Neutrophil (primary cell): ENCODE measurements at regions not wholly inside any gene's neighbourhood (a gene's known extent, or its start where the extent isn't known, plus 50 kb on each side); places are given as distances from the start of the nearest gene placed in this dataset.

Experiments used
- H3K27ac ChIP-seq: fragments of 200-600 bp; sonication (generic); 2 replicates; pipeline ENCODE4 v1.5.1; 2016; ENCODE audit warnings: mild to moderate bottlenecking, moderate library complexity
- H3K27me3 ChIP-seq: fragments of 200-600 bp; sonication (generic); 2 replicates; pipeline ENCODE4 v1.6.0; 2016; ENCODE audit warnings: mild to moderate bottlenecking
- H3K36me3 ChIP-seq: fragments of 200-600 bp; sonication (generic); 2 replicates; pipeline ENCODE4 v1.5.1; 2017
- H3K4me1 ChIP-seq, 2 experiments: fragments of 200-600 bp in 1 of 2; sonication (generic) in 1 of 2; 1 replicate in 1 of 2; 2 replicates in 1 of 2; pipeline versions ENCODE4 v1.5.1 to v1.6.1; 2013 to 2016; ENCODE audit warnings: low read depth in 1 of 2, low read length in 1 of 2, mild to moderate bottlenecking in 1 of 2, moderate library complexity in 1 of 2; ENCODE audit not compliant: control insufficient read depth in 1 of 2, insufficient read depth in 1 of 2
- H3K4me3 ChIP-seq, 2 experiments: fragments of 200-600 bp in 1 of 2; sonication (generic) in 1 of 2; 1 replicate in 1 of 2; 2 replicates in 1 of 2; pipeline ENCODE4 v1.5.1; 2013 to 2016; ENCODE audit warnings: low read depth in 1 of 2, low read length in 1 of 2, mild to moderate bottlenecking in 1 of 2, moderate library complexity in 1 of 2
- H3K9me3 ChIP-seq: fragments of 200-600 bp; sonication (generic); 2 replicates; pipeline ENCODE4 v1.5.1; 2016
- TF ChIP-seq, protein P1 (sequence below): fragments of 200-600 bp; sonication (generic); IDR thresholded peaks from 2 replicates; pipeline ENCODE4 v1.5.1; 2016; ENCODE audit warnings: antibody characterized with exemption

DNA sequence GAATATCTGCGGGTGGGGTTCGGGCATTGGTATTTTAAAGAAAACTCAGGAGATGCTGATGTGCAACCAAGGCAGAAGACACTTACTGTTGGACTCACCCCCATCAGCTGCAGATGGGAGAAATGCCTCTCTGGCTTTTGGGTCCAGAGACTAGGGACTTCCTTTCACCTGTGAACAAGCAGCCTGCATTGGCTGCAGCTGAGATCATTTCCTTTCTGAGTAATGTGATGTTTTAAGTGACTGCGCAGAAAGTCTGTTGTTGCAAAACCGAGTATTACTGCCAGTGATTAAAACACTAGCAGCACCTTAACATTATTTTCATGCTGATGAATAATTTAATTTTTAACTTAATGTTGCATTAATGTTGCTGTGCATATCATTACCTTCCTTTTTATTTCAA is 143.0 kb downstream of the TSN start:
- Histone ChIP-seq H3K4me3 (no peak overlapping the region), H3K9me3 (no peaks in the 10 kb centered on the region), H3K27me3 (no peaks in the 10 kb centered on the region), H3K4me1 (no peaks in the 10 kb centered on the region), H3K27ac (no peak overlapping the region), H3K36me3 (no peaks in the 10 kb centered on the region)
- TF ChIP-seq, protein P1, sequence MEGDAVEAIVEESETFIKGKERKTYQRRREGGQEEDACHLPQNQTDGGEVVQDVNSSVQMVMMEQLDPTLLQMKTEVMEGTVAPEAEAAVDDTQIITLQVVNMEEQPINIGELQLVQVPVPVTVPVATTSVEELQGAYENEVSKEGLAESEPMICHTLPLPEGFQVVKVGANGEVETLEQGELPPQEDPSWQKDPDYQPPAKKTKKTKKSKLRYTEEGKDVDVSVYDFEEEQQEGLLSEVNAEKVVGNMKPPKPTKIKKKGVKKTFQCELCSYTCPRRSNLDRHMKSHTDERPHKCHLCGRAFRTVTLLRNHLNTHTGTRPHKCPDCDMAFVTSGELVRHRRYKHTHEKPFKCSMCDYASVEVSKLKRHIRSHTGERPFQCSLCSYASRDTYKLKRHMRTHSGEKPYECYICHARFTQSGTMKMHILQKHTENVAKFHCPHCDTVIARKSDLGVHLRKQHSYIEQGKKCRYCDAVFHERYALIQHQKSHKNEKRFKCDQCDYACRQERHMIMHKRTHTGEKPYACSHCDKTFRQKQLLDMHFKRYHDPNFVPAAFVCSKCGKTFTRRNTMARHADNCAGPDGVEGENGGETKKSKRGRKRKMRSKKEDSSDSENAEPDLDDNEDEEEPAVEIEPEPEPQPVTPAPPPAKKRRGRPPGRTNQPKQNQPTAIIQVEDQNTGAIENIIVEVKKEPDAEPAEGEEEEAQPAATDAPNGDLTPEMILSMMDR = no peak

DNA sequence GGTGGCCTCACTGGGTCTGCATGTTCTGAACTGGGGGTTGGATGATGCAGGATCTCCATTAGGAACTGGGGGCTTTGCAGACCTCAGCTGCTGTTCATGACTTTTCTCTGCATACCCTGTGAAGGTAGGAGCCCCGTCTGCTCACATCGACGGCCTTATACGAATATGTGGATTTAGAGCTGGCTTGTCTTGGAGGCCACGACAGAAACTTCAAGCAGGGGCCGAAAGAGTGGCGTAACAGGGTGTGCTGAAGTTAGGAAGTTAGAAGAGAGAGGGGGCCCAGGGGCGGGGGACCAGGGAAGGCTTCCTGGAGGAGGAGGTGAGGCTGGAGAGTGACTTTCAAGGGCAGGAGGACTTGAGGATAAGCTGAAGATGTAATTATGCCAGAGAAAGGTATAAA is 144.9 kb downstream of the TSN start:
- Histone ChIP-seq H3K4me1 (no peaks in the 10 kb centered on the region), H3K9me3 (no peaks in the 10 kb centered on the region), H3K27me3 (no peaks in the 10 kb centered on the region), H3K36me3 (no peaks in the 10 kb centered on the region), H3K4me3 (no peak overlapping the region), H3K27ac (no peak overlapping the region)
- TF ChIP-seq, protein P1 = no peak

DNA sequence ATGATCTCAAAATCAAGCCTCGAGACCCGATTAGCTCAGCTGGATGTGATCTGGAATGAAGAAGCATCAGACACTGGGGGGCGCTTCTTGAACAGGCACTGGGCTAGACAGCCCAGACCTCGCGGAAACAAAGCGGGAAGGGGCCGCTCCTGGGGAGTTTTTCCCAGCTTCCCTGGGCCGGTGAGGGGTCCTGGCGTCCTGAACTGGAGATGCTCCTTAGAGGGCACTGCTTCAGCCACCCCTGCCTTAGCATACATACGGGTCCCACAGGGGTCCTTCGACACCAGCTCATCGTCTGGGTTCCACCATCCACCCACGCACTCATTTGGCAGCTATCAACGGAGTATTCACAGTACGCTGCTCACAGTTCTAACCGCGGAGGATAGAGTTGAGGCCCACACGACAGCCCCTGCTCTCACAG is 146.7 kb downstream of the TSN start:
- Histone ChIP-seq H3K4me3 (no peak overlapping the region), H3K27me3 (no peaks in the 10 kb centered on the region), H3K27ac (no peak overlapping the region), H3K4me1 (no peaks in the 10 kb centered on the region), H3K36me3 (no peaks in the 10 kb centered on the region), H3K9me3 (no peaks in the 10 kb centered on the region)
- TF ChIP-seq, protein P1 = no peak

DNA sequence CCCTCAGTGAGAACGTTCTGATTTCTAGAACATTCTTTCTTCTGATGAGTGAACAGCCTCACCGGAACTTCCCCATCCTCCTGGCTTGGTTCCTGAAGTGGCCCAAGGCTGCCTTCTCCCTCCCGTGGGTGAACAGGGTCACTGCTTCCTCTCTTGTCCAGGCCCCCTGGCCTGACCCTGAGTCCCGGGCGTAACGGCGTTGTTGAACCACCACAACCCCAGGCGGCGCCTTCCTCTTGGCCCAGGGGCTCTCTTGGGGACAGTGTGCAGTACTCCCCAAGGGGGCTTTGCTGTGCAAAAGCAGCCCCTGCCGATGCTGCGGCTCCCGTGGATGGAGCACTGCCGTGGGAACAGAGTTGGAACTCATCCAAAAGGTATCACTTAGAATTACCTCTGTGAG is 147.2 kb downstream of the TSN start:
- Histone ChIP-seq H3K27me3 (no peaks in the 10 kb centered on the region), H3K4me1 (no peaks in the 10 kb centered on the region), H3K36me3 (no peaks in the 10 kb centered on the region), H3K27ac (no peak overlapping the region), H3K9me3 (no peaks in the 10 kb centered on the region), H3K4me3 (no peak overlapping the region)
- TF ChIP-seq, protein P1 = no peak

DNA sequence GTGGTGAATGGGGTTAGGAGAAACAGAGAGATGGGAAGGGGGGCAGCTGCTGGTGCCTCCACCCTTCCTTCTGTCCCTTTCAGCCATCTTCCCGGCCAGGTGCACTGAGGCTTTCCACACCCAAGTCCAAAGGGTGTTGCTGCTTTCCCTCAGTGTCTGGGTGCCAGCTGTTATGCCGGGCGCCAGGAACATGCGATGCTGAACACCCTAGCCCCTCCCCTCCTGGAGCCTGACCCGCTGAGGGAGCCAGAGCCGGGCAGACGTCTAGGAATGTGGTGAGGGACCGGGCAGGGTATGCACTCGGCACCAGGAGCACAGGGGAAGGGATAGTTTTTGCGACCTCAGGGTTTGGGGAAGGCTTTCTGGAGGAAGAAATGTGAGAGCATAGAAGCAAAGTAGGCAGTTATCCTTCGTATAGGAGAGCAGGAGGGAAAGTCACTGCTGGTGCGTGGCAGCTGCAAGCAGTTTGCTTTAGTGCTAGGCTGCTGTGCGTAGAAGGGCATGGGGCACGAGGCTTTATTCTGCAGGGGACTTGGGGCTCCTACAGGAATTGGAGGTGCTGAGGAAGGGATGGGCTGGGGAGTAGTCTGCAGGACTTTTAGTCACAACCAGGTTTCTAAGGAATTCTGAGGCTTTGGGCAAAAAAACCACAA is 147.7 kb downstream of the TSN start:
- Histone ChIP-seq H3K9me3 (no peaks in the 10 kb centered on the region), H3K27me3 (no peaks in the 10 kb centered on the region), H3K4me1 (no peaks in the 10 kb centered on the region), H3K4me3 (no peak overlapping the region), H3K36me3 (no peaks in the 10 kb centered on the region), H3K27ac (no peak overlapping the region)
- TF ChIP-seq, protein P1 = no peak
